GM18505 (cell line): ENCODE measurements at regions not wholly inside any gene's neighbourhood (a gene's known extent, or its start where the extent isn't known, plus 50 kb on each side); places are given as distances from the start of the nearest gene placed in this dataset.

Source experiments
- ATAC-seq: cut with Tn5 transposase; IDR thresholded peaks from one replicate; pipeline ENCODE4 v1.9.1; 2021; ENCODE audit not compliant: unreplicated experiment
- POLR2A ChIP-seq: IDR thresholded peaks from 4 replicates; pipeline ENCODE4 v1.6.1; 2011; ENCODE audit warnings: borderline replicate concordance; ENCODE audit not compliant: insufficient read depth, insufficient read length; ENCODE audit errors: extremely low read depth

- TF ChIP-seq POLR2A: no peak
Measured at GRCh38 chr2:21281791-21282514, 158.2 kb downstream of the TDRD15 start.

GRCh38 chr2:21282515-21282898, 158.7 kb downstream of the TDRD15 start:
- ATAC-seq: no peak
- TF ChIP-seq POLR2A: no peak

More at GRCh38 chr2:21281791-21282514, 158.2 kb downstream of the TDRD15 start:
- no peak for ATAC-seq

GRCh38 chr2:21288299-21288698, 164.5 kb downstream of the TDRD15 start:
- no peak for ATAC-seq
- TF ChIP-seq POLR2A: no peak

GRCh38 chr2:21288739-21289520, 165.2 kb downstream of the TDRD15 start:
- ATAC-seq: no peak
- no peak for TF ChIP-seq POLR2A

- no peak for TF ChIP-seq POLR2A
- no peak for ATAC-seq
Measured at GRCh38 chr2:21289551-21289950, 165.8 kb downstream of the TDRD15 start.

- no peak for TF ChIP-seq POLR2A
- no peak for ATAC-seq
Measured at GRCh38 chr2:21289989-21290388, 166.2 kb downstream of the TDRD15 start.

GRCh38 chr2:21291426-21291825, 167.7 kb downstream of the TDRD15 start:
- TF ChIP-seq POLR2A: no peak
- no peak for ATAC-seq

GRCh38 chr2:21294446-21294845, 170.7 kb downstream of the TDRD15 start:
- no peak for ATAC-seq

GRCh38 chr2:21299411-21299810, 175.6 kb downstream of the TDRD15 start:
- no peak for ATAC-seq
- TF ChIP-seq POLR2A: no peak

More at GRCh38 chr2:21294446-21294845, 170.7 kb downstream of the TDRD15 start:
- no peak for TF ChIP-seq POLR2A

GRCh38 chr2:21301871-21302455, 178.2 kb downstream of the TDRD15 start:
- TF ChIP-seq POLR2A: no peak
- no peak for ATAC-seq

- no peak for ATAC-seq
- no peak for TF ChIP-seq POLR2A
Measured at GRCh38 chr2:21303876-21304275, 180.1 kb downstream of the TDRD15 start.

- TF ChIP-seq POLR2A: no peak
- no peak for ATAC-seq
Measured at GRCh38 chr2:21305581-21305980, 181.8 kb downstream of the TDRD15 start.

- ATAC-seq: no peak
- no peak for TF ChIP-seq POLR2A
Measured at GRCh38 chr2:21306235-21306634, 182.5 kb downstream of the TDRD15 start.

- ATAC-seq: no peak
- TF ChIP-seq POLR2A: no peak
Measured at GRCh38 chr2:21307037-21307436, 183.3 kb downstream of the TDRD15 start.
